ENCODE measurements at regions not wholly inside any gene's neighbourhood (a gene's known extent, or its start where the extent isn't known, plus 50 kb on each side); places are given as distances from the start of the nearest gene placed in this dataset.

- no peak for TF ChIP-seq CTCF (IDR thresholded peaks at IDR 0.05)
- TF ChIP-seq POLR2AphosphoS5 (IDR thresholded peaks at IDR 0.05): no peak
These were observed 218.4 kb upstream of the TRIB2 start for GRCh38 chr2:12498286-12498685.

All from suprapubic skin (tissue), 3 donors.